HG03097 (cell line): ENCODE measurements at regions not wholly inside any gene's neighbourhood (a gene's known extent, or its start where the extent isn't known, plus 50 kb on each side); places are given as distances from the start of the nearest gene placed in this dataset.
"Not testable (repeated sequence)": the region's sequence is repeated elsewhere in the genome, so short reads cannot be mapped to it uniquely, and the experiment has no call there.

Experiments
- ATAC-seq: cut with Tn5 transposase; IDR thresholded peaks from one replicate; pipeline ENCODE4 v1.9.1; 2021; ENCODE audit not compliant: unreplicated experiment, low FRiP score

DNA sequence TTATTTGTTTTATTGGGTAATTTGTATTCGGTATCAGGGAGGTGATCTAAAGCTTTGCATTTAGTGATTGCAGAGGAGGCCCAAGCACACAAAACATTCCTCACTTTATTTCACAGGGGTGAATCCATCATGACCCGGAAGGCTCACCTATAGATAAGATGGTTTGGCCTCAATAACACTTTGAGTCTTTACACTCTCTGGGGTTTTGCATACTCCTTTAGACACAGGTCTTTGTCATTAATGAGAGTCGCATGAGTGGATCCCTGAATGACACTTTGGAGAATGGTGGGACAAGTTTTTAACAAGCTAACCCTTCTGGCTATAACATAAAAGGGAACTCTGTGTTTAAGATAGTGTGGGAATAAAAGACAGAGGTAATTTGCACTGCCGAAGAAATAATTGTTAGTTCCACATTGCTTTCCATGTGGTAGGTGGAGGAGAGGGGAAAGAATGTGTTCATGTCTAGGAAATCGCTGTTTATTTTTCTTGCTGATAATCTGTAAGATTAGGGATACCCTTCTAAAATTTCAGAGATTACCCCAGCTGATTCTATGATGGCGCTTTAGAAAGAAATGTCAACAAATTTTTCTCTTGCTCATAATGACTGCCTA is 455.8 kb downstream of the TFEC start:
- no peak for ATAC-seq

DNA sequence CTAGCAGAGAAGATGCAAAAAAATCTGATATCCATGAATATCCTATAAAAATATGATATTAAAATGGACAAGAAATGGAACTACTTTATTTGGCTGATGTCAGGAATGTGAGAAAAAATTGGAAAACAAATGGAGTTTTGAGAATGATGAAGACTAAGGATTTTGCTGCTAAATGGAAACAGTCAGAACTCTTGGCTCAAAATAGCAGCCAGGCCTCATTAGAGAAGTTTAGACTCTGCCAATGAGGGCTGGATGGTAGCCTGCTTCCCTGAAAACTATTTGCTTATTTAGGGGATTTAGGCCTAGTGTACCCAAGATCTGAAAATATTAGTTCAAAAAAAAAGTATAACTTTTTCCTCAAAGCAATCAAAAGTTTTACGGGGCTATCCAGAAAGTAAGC is 458.5 kb downstream of the TFEC start:
- ATAC-seq, result no peak

DNA sequence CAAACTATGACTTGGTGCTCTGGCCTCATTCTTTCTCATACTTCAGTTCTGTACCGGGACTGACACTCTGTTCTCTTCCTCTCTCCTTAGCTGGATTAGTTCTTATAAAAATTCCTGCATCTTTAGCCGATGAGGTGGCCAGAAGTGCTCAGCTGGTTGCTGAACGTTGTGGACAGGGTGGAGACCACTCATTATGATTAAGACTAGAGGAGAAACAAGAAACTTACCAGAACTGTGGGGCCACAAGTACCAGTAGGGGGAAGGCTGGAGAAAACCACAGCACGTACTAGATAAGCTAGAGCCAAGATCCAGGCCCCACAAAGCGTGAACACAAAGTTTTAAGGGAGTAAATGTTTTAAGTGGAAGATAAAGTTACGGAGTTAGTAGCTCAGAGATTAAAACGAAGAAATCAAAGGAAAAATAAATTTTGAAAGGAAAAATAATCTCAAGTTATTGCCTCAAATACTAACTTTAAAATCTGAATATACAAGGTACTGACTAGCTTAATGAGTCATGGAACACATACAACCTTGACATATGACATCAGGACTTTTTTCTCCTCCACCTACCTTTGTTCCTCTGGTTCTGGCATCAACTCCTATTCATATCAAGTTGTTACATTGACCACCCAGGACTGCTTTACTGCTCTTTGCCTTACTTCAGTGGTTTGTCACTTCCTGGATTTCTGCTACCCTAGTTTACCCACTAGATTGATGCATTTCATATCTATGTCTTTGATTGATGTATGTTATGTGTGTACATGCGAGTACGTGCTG is 469.0 kb downstream of the TFEC start:
- ATAC-seq, result no peak

DNA sequence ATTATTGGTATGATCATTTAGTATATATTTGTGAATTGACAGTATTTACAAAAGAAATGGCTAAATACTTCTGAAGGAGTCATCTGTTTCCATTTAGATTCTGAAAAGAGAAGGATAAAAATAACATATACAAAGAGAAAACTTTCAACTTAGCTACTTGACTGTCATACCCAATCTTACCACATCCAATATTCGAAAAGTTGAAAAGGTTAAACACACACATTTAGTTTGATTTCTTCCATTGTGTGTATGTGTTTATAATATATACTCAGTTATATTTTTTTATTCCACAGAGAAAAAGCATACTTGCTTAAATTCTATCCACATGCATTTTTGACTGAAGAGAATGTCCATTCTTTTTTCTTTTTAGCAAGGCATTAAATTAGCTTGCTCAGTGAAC is 470.7 kb downstream of the TFEC start:
- no peak for ATAC-seq

DNA sequence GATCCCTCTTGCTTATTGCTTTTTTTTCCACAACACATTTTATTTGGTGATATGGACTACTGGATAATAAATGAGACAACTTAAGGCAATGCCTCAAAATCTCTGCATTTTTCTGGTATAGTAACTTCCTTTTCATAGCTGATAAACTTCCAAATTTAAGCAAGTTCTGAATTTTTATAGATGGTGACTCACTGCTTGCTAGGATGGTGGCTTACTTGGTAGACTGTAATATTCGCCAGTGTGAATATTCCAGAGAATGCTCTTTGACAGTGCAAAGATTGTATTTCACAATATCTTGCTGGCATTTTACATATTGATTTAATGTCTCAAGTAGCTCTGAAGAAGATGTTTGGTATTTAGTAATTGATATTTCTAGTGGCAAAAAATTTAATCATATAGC is 472.4 kb downstream of the TFEC start:
- no peak for ATAC-seq

DNA sequence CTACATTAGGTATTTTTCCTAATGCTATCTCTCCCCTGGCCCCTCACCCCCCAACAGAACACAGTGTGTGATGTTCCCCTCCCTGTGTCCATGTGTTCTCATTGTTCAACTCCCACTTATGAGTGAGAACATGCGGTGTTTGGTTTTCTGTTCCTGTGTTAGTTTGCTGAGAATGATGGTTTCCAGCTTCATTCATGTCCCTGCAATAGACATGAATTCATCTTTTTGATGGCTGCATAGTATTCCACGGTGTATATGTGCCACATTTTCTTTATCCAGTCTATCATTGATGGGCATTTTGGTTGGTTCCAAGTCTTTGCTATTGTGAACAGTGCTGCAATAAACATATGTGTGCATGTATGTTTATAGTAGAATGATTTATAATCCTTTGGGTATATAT is 473.3 kb downstream of the TFEC start:
- not testable (repeated sequence) for ATAC-seq

DNA sequence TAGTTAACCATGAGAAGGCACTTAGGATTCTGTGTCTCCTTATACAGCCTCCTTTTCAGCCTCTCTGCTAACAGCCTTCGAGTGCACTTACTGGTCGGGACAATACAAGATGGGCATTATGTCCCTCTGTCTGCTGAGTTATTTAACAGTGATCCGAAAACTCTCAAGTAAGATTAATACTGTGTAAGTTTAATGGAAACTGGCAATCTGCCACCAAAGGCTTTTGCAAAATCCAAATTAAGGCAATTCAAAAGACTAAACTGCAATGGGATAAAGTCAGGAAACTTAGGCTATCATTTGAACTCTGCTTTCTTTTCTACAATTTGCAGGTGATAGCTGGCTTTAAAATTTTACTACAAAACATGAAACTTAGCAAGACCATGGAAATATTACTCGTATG is 477.8 kb downstream of the TFEC start:
- no peak for ATAC-seq

DNA sequence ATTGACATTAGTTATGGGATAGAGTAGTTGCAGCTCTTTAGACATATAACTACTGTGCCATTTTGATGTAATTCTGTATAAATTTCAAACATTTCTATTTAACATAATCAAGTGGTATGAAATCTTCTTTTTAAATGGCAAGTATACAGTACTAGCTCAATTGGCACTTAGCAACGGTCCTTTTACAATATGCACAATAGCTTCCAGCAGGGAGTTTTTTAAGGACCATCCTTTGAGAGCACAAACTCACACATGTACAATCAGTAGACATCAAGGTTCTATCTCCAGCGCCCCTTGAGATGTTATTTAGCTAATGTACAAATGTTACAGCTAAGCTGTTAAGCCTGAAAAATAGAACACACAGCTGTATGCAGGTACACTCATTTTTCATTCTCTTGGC is 480.7 kb downstream of the TFEC start:
- ATAC-seq, result no peak

DNA sequence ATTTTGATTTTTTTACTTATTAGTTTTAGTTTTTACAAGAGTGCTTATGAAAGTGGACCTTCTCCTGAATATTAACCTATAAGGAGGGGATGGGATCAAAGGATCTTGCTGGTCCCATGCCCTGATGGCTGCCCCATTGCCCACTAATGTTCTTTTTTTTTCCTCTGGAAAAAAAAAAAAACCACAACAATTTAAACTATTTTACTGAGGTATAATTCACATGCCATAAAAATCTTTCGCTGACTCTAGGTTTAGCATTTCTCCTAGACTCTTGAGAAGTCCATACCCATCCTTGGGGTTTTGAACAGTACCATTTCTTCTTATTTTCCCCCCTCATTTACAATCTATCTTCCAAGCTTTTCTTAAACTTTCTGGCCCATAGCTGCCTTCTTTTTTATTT is 481.8 kb downstream of the TFEC start:
- no peak for ATAC-seq

DNA sequence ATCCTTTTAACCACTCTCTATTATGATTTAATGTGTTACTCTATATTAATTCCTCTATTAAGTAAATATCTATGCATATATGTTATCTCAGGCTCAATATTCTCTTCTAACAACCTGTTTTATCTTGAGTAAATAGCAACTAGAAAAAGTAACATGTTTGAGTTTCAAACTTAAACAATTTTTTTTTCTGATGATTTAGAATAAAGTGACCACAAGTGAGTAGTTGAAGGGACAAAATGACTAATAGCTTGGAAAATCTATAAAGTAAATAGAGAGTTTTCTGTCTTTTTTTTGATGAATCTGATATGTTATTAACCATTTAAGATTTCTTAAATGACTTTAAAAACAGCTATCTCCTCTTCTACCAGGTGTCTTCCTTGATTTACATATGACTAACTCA is 483.8 kb downstream of the TFEC start:
- no peak for ATAC-seq

DNA sequence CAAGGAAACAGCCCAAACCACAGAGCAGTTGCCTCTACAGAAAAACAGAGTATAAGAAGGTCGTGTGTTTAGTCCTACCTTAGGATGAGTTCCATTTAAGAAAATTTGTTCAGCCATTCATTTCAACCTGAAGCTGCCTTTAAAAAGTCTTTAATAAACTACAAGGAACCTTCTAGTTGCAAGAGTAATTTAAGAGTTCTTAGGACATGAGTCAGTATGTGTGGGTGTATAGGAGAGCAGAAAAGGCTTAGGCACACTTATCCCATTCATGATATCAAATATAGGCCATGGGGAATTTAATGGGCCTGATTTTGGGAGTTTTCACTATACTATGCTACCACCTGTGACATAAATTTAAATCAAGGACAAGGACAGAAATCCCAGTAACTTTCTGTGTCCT is 496.8 kb downstream of the TFEC start:
- no peak for ATAC-seq

DNA sequence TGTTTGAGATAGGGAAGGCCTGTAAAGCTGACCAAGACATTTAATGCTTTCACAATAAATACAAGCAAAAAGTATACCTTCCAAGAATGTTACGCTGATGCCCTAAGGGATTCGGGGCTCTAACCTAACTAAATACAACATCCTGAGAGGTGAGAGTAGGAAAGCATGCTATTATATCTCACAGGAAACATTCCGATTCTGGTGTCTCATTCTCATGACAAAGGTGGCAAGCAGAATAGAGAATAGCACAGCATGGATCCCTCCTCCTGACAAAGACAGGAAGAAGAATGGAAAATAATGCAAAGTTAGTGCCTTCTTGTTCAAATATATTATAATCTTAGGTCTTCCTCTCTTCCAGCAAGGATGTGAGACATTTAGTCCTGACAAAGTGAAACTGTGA is 504.3 kb downstream of the TFEC start:
- no peak for ATAC-seq

DNA sequence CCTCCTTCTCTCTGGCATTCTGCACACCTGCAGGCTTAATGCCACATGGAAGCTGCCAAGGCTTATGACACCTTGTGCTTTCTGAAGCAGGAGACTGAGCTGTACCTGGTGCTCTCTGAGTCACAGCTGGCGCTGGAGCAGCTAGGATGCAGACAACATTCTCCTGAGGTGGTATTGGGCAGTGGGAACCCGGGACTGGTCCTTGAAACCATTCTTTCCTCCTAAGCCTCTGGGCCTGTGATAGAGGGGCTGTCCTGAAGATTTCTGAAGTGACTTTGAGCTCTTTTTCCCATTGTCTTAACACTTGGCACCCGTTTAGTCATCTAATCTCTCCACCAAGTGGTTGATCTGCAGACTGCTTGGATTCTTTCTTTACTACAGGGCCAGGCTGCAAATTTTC is 508.4 kb downstream of the TFEC start:
- ATAC-seq, result no peak

DNA sequence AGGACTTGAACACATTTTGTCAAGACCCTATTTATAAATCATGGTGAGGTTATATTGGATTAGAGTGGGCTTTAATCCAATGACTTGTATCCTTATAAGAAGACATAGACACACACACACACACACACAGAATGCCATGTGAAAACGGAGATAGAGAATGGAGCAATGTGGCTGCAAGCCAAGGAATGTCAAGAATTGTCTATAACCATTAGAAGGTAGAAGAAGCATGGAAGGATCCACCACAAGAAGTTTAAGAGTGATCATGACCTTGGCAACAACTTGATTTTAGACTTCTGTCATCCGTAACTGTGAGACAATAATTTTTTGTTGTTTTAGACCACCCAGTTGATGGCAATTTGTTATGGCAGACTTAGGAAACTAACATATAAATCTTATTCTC is 514.2 kb downstream of the TFEC start:
- ATAC-seq, result no peak

DNA sequence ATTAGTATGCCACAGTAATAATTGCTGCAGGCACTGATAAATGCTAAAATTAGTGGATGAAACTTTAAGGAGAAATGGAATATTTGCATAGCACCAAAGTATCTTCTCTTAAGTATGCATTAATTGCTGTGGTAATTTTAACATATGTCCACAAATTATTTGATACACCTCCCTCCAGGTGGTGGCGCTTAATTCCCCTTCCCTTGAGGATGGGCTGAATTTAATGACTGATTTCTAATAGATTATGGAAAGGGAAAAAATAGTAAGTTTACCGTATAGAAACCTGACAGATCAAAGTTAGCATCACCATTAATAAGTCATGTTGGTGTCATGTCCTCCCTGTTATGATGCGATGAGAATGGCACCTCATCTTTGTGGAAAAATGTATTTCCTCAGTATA is 519.2 kb downstream of the TFEC start:
- no peak for ATAC-seq

DNA sequence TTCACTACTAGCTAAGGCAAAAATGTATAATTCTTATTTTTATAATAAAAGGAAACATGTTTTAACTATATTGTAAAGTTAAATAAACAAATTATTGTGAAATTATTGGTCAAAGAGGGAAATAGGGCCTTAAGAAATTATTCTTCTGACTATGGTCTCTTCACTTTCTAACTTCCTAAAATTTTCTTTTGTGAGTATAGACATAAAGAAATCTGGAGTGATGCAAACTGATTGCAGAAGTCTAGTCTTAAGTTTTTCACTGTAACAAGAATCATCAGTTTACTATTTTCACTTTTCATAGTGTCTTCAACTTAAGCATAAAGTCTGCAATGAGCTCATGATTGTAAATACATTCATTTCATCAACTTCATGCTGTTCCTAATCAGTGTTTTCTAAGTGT is 525.4 kb downstream of the TFEC start:
- ATAC-seq, result no peak

DNA sequence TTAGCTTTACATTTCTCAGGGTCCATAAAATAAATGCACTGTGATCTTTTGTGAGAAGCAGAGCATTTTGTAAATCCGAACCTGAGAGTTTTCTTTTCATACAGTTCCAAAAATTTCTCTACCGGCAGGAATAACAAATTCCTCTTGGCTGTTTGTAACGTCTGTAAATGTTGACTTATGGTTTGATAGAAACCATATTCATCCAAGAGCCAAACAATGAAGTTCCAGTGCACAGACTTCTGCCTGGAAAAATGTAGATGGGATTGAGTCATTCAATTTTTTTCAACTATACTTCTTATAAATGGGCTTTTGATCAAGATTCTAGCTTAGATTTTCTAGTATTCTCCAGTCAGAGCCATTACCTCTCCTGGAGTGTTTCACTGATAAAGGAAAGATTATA is 530.6 kb downstream of the TFEC start:
- ATAC-seq, result no peak

DNA sequence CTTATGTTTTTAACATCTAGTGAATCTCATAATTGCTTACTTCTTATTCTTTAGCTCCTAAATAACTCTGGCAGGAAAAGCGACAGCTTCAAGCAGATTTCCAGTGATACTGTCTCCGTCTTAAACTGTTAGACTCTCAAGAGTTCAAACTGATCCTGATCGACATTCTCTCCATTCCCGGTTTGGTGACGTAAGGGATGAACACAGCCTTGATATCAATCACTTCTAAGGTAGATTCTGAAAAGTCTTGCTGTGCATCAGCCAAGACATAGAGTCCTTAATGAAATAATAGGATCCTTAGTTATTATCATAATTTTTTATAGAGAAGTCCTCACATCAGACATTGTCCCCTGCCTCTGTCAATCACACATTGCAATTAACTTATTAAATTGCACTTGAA is 534.6 kb downstream of the TFEC start:
- no peak for ATAC-seq

DNA sequence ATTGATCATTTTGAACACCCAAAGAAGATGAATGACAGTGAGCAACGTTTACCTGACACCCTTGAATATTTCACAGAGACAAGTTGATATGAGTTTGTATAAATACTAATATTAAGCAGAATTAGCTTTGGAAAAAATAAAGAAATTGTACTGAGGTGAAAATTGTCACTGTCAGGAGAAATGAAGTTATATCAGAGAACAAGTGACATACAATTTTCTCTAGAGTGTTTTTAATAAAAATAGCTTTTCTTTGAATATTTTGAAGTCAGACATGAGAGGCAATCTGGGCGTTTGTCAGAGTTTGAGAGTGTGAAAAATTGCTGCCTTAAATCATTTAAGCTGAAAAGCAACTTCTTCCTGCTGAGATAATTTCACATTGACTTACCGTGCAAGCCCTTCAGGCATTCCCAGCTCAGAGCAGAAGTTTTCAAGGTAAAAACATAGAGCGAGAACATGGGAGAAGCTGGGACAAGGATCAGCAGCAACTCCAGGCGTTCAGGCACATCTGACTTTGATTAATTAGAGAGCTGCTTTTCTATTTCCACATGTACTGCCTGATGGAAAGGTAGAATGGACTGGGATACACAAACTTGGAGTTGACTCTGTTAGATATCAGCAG is 535.9 kb downstream of the TFEC start:
- no peak for ATAC-seq

DNA sequence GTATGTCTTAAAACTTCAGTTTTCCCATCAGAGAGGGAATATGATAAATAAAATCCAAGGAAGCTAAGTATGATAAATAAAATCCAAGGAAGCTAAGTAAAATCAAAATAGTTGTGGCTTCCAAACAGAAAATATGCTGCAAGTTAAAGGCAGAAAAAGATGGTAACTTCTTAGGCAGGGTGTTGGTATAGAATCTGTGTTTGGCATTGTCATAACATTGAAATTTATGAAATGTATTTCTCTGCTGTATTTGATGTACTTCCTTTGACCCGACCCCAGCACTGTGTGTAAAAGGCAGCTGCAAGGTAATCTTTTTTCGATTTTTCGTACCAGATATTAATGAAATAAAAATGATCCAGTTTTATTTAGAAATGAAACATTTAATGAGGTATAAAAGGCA is 537.2 kb downstream of the TFEC start:
- ATAC-seq, result no peak

DNA sequence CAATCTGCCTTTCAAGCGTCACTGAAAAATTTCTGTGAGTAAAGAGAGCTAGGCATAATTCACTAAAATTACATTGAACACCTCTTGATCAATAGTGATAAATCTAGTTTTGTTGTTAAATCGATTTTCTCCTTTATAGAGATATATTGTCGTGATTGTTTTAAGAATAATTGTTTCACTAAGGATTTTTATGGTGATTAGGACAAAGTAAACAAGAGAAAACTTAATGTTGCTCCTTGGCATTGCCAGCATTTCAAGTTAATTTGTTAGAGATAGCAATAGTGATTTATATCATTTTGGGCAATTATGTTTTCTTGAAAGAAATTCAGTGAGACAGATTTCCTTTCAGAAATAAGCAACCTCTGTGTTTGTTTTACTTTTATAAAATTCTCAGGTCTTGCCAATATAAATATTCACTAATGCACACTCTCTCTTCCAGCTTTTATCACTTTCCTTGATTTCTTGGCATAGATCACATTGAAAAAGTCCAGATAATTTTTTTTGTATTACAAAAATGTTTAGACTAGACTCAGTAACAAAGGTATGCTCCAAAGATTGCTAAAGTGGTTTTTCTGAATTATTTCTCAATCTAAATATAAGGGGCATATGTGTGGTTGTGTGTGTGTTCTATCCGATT is 538.7 kb downstream of the TFEC start:
- no peak for ATAC-seq

DNA sequence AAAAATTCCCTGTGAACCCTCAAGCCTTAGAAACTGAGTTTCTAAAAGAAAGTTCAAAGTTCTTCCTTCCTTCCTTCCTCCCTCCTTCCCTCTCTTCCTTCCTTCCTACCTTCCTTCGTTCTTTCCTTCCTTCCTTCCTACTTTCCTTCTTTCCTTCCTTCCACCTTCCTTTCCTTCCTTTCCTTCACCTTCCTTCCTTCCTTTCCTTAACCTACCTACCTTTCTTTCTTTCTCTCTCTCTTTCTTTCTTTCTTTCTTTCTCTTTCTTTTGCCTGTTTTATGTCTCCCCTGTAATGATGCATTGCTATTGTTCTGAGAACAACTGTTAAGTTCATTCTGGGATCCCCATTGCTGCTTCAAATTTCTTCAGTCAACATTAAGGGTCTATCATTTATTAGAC is 551.1 kb downstream of the TFEC start:
- no peak for ATAC-seq
